ENCODE measurements at regions not wholly inside any gene's neighbourhood (a gene's known extent, or its start where the extent isn't known, plus 50 kb on each side); places are given as distances from the start of the nearest gene placed in this dataset.

- no peak overlapping the region for H3K27ac ChIP-seq
- no peak for TF ChIP-seq ZFX (IDR thresholded peaks at IDR 0.05)
Measured at GRCh38 chr1:38394303-38394702, 347.7 kb upstream of the POU3F1 start.

- TF ChIP-seq CTCF (conservative IDR thresholded peaks at IDR 0.05) (no peak), ZFX (IDR thresholded peaks at IDR 0.05) (no peak)
- H3K27ac ChIP-seq: no peak overlapping the region
Measured at GRCh38 chr1:38392861-38393260, 346.3 kb upstream of the POU3F1 start.

- no peak overlapping the region for H3K27ac ChIP-seq
- no peak for TF ChIP-seq CTCF (conservative IDR thresholded peaks at IDR 0.05)
Measured at GRCh38 chr1:38381256-38381655, 334.7 kb upstream of the POU3F1 start.

- TF ChIP-seq ZFX (IDR thresholded peaks at IDR 0.05): no peak
- no peak for TF ChIP-seq CTCF (conservative IDR thresholded peaks at IDR 0.05)
- H3K27ac ChIP-seq: no peak overlapping the region
Measured at GRCh38 chr1:38376577-38376976, 330.0 kb upstream of the POU3F1 start.

- TF ChIP-seq ZFX (IDR thresholded peaks at IDR 0.05) (no peak), CTCF (conservative IDR thresholded peaks at IDR 0.05) (no peak)
- H3K27ac ChIP-seq: no peak overlapping the region
Measured at GRCh38 chr1:38375035-38375434, 328.4 kb upstream of the POU3F1 start.

- TF ChIP-seq CTCF (conservative IDR thresholded peaks at IDR 0.05): no peak
- TF ChIP-seq ZFX (IDR thresholded peaks at IDR 0.05): no peak
- no peak overlapping the region for H3K27ac ChIP-seq
Measured at GRCh38 chr1:38371505-38371844, 324.9 kb upstream of the POU3F1 start.

GRCh38 chr1:38370716-38371504, 324.3 kb upstream of the POU3F1 start:
- no peak for TF ChIP-seq CTCF (conservative IDR thresholded peaks at IDR 0.05)
- TF ChIP-seq ZFX (IDR thresholded peaks at IDR 0.05): no peak
- no peak overlapping the region for H3K27ac ChIP-seq

GRCh38 chr1:38365242-38365641, 318.6 kb upstream of the POU3F1 start:
- no peak overlapping the region for H3K27ac ChIP-seq
- no peak for TF ChIP-seq CTCF (conservative IDR thresholded peaks at IDR 0.05)
- no peak for TF ChIP-seq ZFX (IDR thresholded peaks at IDR 0.05)
